WTC11 (cell line): ENCODE measurements at regions not wholly inside any gene's neighbourhood (a gene's known extent, or its start where the extent isn't known, plus 50 kb on each side); places are given as distances from the start of the nearest gene placed in this dataset.
A peak's percentile ranks its signal among the peaks of the same experiment; 100 is the strongest.

Experiments
- ATAC-seq: fragments of 200-7000 bp; cut with Tn5 transposase; 2 replicates; pipeline ENCODE4 v1.10.0; 2021; ENCODE audit warnings: mild to moderate bottlenecking, moderate library complexity
- CTCF ChIA-PET: fragments of 300-600 bp; sonication (Branson Sonifier 250); formaldehyde crosslinking; loops from one replicate; lab custom pipeline; 2021; ENCODE audit warnings: antibody characterized with exemption; lab: Charles Lee
- POLR2A ChIA-PET: fragments of 350-600 bp; sonication (Branson Sonifier 250); formaldehyde crosslinking; loops from one replicate; lab custom pipeline; 2021; ENCODE audit warnings: antibody characterized with exemption; lab: Charles Lee
- DNase-seq: peaks from one replicate; pipeline ENCODE4 v3.0.0; 2021; ENCODE audit warnings: low spot score
- H3K27ac Mint-ChIP-seq: 2 replicates; pipeline ENCODE4 v1.8.0; 2021; ENCODE audit warnings: mixed read lengths
- H3K27me3 Mint-ChIP-seq: 2 replicates; pipeline ENCODE4 v1.8.0; 2021; ENCODE audit warnings: low read depth, mild to moderate bottlenecking, moderate library complexity, mixed read lengths
- H3K36me3 Mint-ChIP-seq: 2 replicates; pipeline ENCODE4 v1.8.0; 2021; ENCODE audit warnings: mixed read lengths
- H3K4me1 Mint-ChIP-seq: 2 replicates; pipeline ENCODE4 v1.8.0; 2022; ENCODE audit warnings: mixed read lengths
- H3K4me3 Mint-ChIP-seq: 2 replicates; pipeline ENCODE4 v1.8.0; 2021; ENCODE audit warnings: mild to moderate bottlenecking, moderate library complexity, mixed read lengths
- H3K9me3 Mint-ChIP-seq: 2 replicates; pipeline ENCODE4 v1.8.0; 2021; ENCODE audit warnings: mixed read lengths
- ATF1 ChIP-seq: sonication (generic); formaldehyde crosslinking; IDR thresholded peaks from 2 replicates; pipeline ENCODE4 v1.8.1; 2023; ENCODE audit warnings: mild to moderate bottlenecking, moderate library complexity, missing genetic modification reagents
- EMX1 ChIP-seq: fragments of 250-450 bp; sonication (Bioruptor Pico); IDR thresholded peaks from 2 replicates; pipeline ENCODE4 v1.8.0; 2021; ENCODE audit warnings: mild to moderate bottlenecking
- ESRRA ChIP-seq: sonication (generic); formaldehyde crosslinking; IDR thresholded peaks from 2 replicates; pipeline ENCODE4 v1.8.1; 2022; ENCODE audit warnings: mild to moderate bottlenecking, missing genetic modification reagents, borderline replicate concordance
- GABPB1 ChIP-seq: sonication (generic); formaldehyde crosslinking; IDR thresholded peaks from 2 replicates; pipeline ENCODE4 v1.8.1; 2023; ENCODE audit warnings: mild to moderate bottlenecking, missing genetic modification reagents
- JAZF1 ChIP-seq: fragments of 250-450 bp; sonication (Bioruptor Pico); IDR thresholded peaks from 2 replicates; pipeline ENCODE4 v1.9.0; 2021; ENCODE audit warnings: moderate library complexity, mild to moderate bottlenecking, inconsistent platforms
- KAT7 ChIP-seq: sonication (generic); formaldehyde crosslinking; IDR thresholded peaks from 2 replicates; pipeline ENCODE4 v1.8.1; 2023; ENCODE audit warnings: missing genetic modification reagents, mild to moderate bottlenecking, borderline replicate concordance
- NFE2L1 ChIP-seq: sonication (generic); formaldehyde crosslinking; IDR thresholded peaks from 2 replicates; pipeline ENCODE4 v1.8.1; 2023; ENCODE audit warnings: missing genetic modification reagents
- NR2C2 ChIP-seq: sonication (generic); formaldehyde crosslinking; IDR thresholded peaks from 2 replicates; pipeline ENCODE4 v1.8.0; 2022; ENCODE audit warnings: mild to moderate bottlenecking, missing genetic modification reagents
- SMAD4 ChIP-seq: sonication (generic); formaldehyde crosslinking; IDR thresholded peaks from 2 replicates; pipeline ENCODE4 v1.8.0; 2022; ENCODE audit warnings: mild to moderate bottlenecking, missing genetic modification reagents
- SP1 ChIP-seq: sonication (generic); formaldehyde crosslinking; conservative IDR thresholded peaks from 2 replicates; pipeline ENCODE4 v1.8.1; 2022; ENCODE audit warnings: missing genetic modification reagents
- TCF7 ChIP-seq: sonication (generic); formaldehyde crosslinking; IDR thresholded peaks from 2 replicates; pipeline ENCODE4 v1.8.0; 2022; ENCODE audit warnings: mild to moderate bottlenecking, low read depth, missing genetic modification reagents, moderate library complexity
- TEAD1 ChIP-seq: sonication (generic); formaldehyde crosslinking; IDR thresholded peaks from 2 replicates; pipeline ENCODE4 v1.8.0; 2022; ENCODE audit warnings: mild to moderate bottlenecking, missing genetic modification reagents
- ZNF219 ChIP-seq: sonication (generic); formaldehyde crosslinking; IDR thresholded peaks from 2 replicates; pipeline ENCODE4 v1.8.0; 2023; ENCODE audit warnings: missing genetic modification reagents, mild to moderate bottlenecking, borderline replicate concordance
- ZNF317 ChIP-seq: sonication (generic); formaldehyde crosslinking; IDR thresholded peaks from 2 replicates; pipeline ENCODE4 v1.8.1; 2023; ENCODE audit warnings: low read depth, mild to moderate bottlenecking, moderate library complexity, missing genetic modification reagents, borderline replicate concordance
- ZNF671 ChIP-seq: fragments of 250-450 bp; sonication (Bioruptor Pico); IDR thresholded peaks from 2 replicates; pipeline ENCODE4 v1.8.0; 2021; ENCODE audit warnings: mild to moderate bottlenecking
- TF ChIP-seq, protein P1 (sequence below): fragments of 250-450 bp; sonication (Bioruptor Pico); IDR thresholded peaks from 2 replicates; pipeline ENCODE4 v1.9.0; 2021; ENCODE audit warnings: mild to moderate bottlenecking
- TF ChIP-seq, protein P2 (sequence below): sonication (generic); formaldehyde crosslinking; IDR thresholded peaks from 2 replicates; pipeline ENCODE4 v1.8.1; 2022; ENCODE audit warnings: low read depth, mild to moderate bottlenecking, moderate library complexity, missing genetic modification reagents, borderline replicate concordance
- TF ChIP-seq, protein P3 (sequence below): sonication (generic); formaldehyde crosslinking; IDR thresholded peaks from 2 replicates; pipeline ENCODE4 v1.8.1; 2022; ENCODE audit warnings: missing genetic modification reagents, borderline replicate concordance
- TF ChIP-seq, protein P4 (sequence below): fragments of 250-450 bp; sonication (Bioruptor Pico); IDR thresholded peaks from 2 replicates; pipeline ENCODE4 v1.9.0; 2021; ENCODE audit warnings: mild to moderate bottlenecking, borderline replicate concordance
- TF ChIP-seq, protein P5 (sequence below): fragments of 250-450 bp; sonication (Bioruptor Pico); IDR thresholded peaks from 2 replicates; pipeline ENCODE4 v2.1.2; 2022; ENCODE audit warnings: mild to moderate bottlenecking, moderate library complexity
- TF ChIP-seq, protein P6 (sequence below): sonication (generic); formaldehyde crosslinking; IDR thresholded peaks from 2 replicates; pipeline ENCODE4 v1.8.0; 2022; ENCODE audit warnings: mild to moderate bottlenecking, missing genetic modification reagents

DNA sequence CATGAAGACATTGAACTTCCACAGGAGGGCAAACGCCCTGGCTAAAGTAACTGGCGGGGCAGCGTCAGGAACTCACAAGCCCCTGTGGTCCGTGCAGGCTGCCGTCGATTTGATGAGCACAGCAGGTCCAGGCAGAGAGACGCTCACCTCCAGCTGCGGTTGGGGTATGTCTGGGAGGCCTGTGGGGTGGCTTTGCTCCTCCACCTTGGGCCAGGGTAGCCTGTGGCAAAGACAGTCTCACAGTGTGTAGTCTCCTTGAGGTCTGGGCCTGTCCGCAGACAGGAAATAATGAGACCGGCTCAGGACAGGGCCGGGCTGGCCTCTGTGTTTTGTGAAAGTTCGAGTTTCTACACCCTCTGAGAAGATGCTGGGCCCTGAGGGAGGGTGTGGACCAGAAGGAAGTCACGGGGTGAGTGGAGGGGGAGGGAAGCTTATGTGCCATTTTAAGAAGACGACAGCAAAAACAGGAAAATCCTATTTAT, 103.3 kb downstream of the METRNL start:
- ChIA-PET CTCF (no interaction called here), POLR2A (no interaction called here)
- H3K36me3 Mint-ChIP-seq: no peaks in the 10 kb centered on the region
- ATAC-seq: no peak
- TF ChIP-seq KAT7 (CRISPR knock-in tag) (no peak), TCF7 (CRISPR knock-in tag) (no peak), JAZF1 (CRISPR knock-in tag) (no peak), NR2C2 (CRISPR knock-in tag) (no peak), SMAD4 (CRISPR knock-in tag) (no peak), ZNF317 (no peak), EMX1 (CRISPR knock-in tag) (no peak), ATF1 (CRISPR knock-in tag) (no peak), NFE2L1 (no peak), ESRRA (CRISPR knock-in tag) (no peak), SP1 (CRISPR knock-in tag) (no peak)
- TF ChIP-seq, protein P1, sequence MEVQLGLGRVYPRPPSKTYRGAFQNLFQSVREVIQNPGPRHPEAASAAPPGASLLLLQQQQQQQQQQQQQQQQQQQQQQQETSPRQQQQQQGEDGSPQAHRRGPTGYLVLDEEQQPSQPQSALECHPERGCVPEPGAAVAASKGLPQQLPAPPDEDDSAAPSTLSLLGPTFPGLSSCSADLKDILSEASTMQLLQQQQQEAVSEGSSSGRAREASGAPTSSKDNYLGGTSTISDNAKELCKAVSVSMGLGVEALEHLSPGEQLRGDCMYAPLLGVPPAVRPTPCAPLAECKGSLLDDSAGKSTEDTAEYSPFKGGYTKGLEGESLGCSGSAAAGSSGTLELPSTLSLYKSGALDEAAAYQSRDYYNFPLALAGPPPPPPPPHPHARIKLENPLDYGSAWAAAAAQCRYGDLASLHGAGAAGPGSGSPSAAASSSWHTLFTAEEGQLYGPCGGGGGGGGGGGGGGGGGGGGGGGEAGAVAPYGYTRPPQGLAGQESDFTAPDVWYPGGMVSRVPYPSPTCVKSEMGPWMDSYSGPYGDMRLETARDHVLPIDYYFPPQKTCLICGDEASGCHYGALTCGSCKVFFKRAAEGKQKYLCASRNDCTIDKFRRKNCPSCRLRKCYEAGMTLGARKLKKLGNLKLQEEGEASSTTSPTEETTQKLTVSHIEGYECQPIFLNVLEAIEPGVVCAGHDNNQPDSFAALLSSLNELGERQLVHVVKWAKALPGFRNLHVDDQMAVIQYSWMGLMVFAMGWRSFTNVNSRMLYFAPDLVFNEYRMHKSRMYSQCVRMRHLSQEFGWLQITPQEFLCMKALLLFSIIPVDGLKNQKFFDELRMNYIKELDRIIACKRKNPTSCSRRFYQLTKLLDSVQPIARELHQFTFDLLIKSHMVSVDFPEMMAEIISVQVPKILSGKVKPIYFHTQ: no peak
- TF ChIP-seq, protein P2, sequence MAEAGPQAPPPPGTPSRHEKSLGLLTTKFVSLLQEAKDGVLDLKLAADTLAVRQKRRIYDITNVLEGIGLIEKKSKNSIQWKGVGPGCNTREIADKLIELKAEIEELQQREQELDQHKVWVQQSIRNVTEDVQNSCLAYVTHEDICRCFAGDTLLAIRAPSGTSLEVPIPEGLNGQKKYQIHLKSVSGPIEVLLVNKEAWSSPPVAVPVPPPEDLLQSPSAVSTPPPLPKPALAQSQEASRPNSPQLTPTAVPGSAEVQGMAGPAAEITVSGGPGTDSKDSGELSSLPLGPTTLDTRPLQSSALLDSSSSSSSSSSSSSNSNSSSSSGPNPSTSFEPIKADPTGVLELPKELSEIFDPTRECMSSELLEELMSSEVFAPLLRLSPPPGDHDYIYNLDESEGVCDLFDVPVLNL: no peak
- TF ChIP-seq, protein P3, sequence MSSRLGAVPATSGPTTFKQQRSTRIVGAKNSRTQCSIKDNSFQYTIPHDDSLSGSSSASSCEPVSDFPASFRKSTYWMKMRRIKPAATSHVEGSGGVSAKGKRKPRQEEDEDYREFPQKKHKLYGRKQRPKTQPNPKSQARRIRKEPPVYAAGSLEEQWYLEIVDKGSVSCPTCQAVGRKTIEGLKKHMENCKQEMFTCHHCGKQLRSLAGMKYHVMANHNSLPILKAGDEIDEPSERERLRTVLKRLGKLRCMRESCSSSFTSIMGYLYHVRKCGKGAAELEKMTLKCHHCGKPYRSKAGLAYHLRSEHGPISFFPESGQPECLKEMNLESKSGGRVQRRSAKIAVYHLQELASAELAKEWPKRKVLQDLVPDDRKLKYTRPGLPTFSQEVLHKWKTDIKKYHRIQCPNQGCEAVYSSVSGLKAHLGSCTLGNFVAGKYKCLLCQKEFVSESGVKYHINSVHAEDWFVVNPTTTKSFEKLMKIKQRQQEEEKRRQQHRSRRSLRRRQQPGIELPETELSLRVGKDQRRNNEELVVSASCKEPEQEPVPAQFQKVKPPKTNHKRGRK (CRISPR knock-in tag): no peak
- TF ChIP-seq, protein P4, sequence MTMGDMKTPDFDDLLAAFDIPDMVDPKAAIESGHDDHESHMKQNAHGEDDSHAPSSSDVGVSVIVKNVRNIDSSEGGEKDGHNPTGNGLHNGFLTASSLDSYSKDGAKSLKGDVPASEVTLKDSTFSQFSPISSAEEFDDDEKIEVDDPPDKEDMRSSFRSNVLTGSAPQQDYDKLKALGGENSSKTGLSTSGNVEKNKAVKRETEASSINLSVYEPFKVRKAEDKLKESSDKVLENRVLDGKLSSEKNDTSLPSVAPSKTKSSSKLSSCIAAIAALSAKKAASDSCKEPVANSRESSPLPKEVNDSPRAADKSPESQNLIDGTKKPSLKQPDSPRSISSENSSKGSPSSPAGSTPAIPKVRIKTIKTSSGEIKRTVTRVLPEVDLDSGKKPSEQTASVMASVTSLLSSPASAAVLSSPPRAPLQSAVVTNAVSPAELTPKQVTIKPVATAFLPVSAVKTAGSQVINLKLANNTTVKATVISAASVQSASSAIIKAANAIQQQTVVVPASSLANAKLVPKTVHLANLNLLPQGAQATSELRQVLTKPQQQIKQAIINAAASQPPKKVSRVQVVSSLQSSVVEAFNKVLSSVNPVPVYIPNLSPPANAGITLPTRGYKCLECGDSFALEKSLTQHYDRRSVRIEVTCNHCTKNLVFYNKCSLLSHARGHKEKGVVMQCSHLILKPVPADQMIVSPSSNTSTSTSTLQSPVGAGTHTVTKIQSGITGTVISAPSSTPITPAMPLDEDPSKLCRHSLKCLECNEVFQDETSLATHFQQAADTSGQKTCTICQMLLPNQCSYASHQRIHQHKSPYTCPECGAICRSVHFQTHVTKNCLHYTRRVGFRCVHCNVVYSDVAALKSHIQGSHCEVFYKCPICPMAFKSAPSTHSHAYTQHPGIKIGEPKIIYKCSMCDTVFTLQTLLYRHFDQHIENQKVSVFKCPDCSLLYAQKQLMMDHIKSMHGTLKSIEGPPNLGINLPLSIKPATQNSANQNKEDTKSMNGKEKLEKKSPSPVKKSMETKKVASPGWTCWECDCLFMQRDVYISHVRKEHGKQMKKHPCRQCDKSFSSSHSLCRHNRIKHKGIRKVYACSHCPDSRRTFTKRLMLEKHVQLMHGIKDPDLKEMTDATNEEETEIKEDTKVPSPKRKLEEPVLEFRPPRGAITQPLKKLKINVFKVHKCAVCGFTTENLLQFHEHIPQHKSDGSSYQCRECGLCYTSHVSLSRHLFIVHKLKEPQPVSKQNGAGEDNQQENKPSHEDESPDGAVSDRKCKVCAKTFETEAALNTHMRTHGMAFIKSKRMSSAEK (CRISPR knock-in tag): no peak
- H3K4me3 Mint-ChIP-seq: no peak overlapping the region
- 0 out of 2 replicates have a peak overlapping the region, but pooled peaks have one; percentile 13 for H3K27ac Mint-ChIP-seq
- H3K27me3 Mint-ChIP-seq: peaks cover 2% of the 10 kb centered on the region; the same call in 1 of the 2 replicates
- peaks cover 9% of the 10 kb centered on the region for H3K9me3 Mint-ChIP-seq
- no peaks in the 10 kb centered on the region for H3K4me1 Mint-ChIP-seq
- peak; percentile 11 for DNase-seq

DNA sequence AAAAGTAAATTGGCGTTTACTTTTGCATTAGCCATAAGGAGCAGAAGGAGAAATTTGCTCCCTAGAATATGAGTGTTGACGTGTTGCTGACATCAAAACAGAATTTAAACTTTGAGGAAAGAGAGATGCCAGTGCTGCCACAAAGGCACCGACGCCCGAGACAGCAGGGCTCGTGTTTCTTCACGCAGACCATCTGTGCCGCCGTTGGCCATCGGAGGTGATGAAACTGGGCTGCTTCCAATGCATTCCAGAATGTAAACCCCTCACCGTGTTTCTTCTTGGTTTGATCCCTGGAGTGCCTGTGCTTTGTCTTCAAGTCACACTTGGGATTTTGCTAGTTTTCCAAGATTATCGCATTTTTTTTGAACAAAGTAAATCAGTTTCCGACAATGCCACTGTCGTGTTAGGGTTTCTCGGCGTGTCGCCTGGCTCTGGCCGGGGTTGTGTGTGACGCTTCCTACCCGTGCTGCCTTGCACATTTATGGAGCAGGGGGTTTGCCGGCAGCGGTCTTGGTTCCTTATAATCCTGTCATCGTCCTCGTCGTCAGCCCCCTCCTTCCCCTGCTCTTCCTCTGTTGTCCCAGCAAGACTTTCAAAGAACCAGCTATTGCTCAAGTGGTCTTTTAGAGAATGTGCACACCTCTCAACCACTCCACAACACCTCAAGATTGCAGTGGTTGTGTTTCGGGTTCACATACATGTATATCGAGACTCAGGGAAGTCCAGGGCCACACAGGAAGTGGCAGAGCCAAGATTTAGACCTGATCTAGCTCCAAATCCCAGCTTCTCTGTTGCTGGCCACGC, 103.9 kb downstream of the METRNL start:
- ChIA-PET POLR2A (no interaction called here), CTCF (no interaction called here)
- Mint-ChIP-seq H3K27ac (no peak overlapping the region), H3K4me3 (no peak overlapping the region), H3K9me3 (peaks cover 16% of the 10 kb centered on the region), H3K27me3 (peaks cover 5% of the 10 kb centered on the region; the same call in 1 of the 2 replicates), H3K36me3 (no peaks in the 10 kb centered on the region), H3K4me1 (no peaks in the 10 kb centered on the region)
- ATAC-seq: no peak
- peak; percentile 4 for DNase-seq
- TF ChIP-seq, protein P5, sequence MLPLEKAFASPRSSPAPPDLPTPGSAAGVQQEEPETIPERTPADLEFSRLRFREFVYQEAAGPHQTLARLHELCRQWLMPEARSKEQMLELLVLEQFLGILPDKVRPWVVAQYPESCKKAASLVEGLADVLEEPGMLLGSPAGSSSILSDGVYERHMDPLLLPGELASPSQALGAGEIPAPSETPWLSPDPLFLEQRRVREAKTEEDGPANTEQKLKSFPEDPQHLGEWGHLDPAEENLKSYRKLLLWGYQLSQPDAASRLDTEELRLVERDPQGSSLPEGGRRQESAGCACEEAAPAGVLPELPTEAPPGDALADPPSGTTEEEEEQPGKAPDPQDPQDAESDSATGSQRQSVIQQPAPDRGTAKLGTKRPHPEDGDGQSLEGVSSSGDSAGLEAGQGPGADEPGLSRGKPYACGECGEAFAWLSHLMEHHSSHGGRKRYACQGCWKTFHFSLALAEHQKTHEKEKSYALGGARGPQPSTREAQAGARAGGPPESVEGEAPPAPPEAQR (CRISPR knock-in tag): no peak
- TF ChIP-seq ZNF219 (no peak), TEAD1 (no peak), NR2C2 (CRISPR knock-in tag) (no peak), ZNF671 (CRISPR knock-in tag) (no peak), GABPB1 (no peak)
- TF ChIP-seq, protein P6, sequence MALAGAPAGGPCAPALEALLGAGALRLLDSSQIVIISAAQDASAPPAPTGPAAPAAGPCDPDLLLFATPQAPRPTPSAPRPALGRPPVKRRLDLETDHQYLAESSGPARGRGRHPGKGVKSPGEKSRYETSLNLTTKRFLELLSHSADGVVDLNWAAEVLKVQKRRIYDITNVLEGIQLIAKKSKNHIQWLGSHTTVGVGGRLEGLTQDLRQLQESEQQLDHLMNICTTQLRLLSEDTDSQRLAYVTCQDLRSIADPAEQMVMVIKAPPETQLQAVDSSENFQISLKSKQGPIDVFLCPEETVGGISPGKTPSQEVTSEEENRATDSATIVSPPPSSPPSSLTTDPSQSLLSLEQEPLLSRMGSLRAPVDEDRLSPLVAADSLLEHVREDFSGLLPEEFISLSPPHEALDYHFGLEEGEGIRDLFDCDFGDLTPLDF: no peak
